Osteoblast (primary cell): ENCODE measurements at regions not wholly inside any gene's neighbourhood (a gene's known extent, or its start where the extent isn't known, plus 50 kb on each side); places are given as distances from the start of the nearest gene placed in this dataset.

ENCODE experiments used
- DNase-seq: peaks from one replicate; pipeline ENCODE4 v3.0.0; 2011; ENCODE audit warnings: low spot score, mixed read lengths; ENCODE audit not compliant: insufficient read length; ENCODE audit errors: missing footprints
- H2AFZ ChIP-seq: 2 replicates; pipeline ENCODE4 v1.6.0; 2011; ENCODE audit warnings: mild to moderate bottlenecking, low read length
- H3K27ac ChIP-seq: 2 replicates; pipeline ENCODE4 v1.5.1; 2011; ENCODE audit warnings: mild to moderate bottlenecking, low read depth, low read length, moderate library complexity
- H3K27me3 ChIP-seq: 2 replicates; pipeline ENCODE4 v1.6.0; 2012; ENCODE audit warnings: mild to moderate bottlenecking, control low read depth, inconsistent platforms, low read length, moderate library complexity; ENCODE audit not compliant: insufficient read depth
- H3K36me3 ChIP-seq: 2 replicates; pipeline ENCODE4 v1.5.1; 2011; ENCODE audit warnings: mild to moderate bottlenecking, low read length, control low read depth, moderate library complexity; ENCODE audit not compliant: insufficient read depth
- H3K4me1 ChIP-seq: 2 replicates; pipeline ENCODE4 v1.5.1; 2011; ENCODE audit warnings: mild to moderate bottlenecking, low read length, control low read depth, moderate library complexity; ENCODE audit not compliant: insufficient read depth
- H3K4me2 ChIP-seq: 2 replicates; pipeline ENCODE4 v1.6.0; 2011; ENCODE audit warnings: mild to moderate bottlenecking, low read length; ENCODE audit not compliant: insufficient read depth
- H3K4me3 ChIP-seq: fragments of 200-600 bp; sonication (generic); 3 replicates; pipeline ENCODE4 v1.5.1; 2012; ENCODE audit warnings: mild to moderate bottlenecking, low read length, inconsistent platforms; ENCODE audit not compliant: insufficient read depth
- H3K79me2 ChIP-seq: 2 replicates; pipeline ENCODE4 v1.6.0; 2012; ENCODE audit warnings: mild to moderate bottlenecking, low read length, control low read depth, inconsistent platforms; ENCODE audit not compliant: insufficient read depth
- H3K9me3 ChIP-seq: 2 replicates; pipeline ENCODE4 v1.5.1; 2011; ENCODE audit warnings: low read depth, low read length, control low read depth
- H4K20me1 ChIP-seq: 2 replicates; pipeline ENCODE4 v1.6.0; 2012; ENCODE audit warnings: mild to moderate bottlenecking, low read length, control low read depth; ENCODE audit not compliant: insufficient read depth
- CTCF ChIP-seq: IDR thresholded peaks from 2 replicates; pipeline ENCODE4 v1.5.1; 2011; ENCODE audit warnings: mild to moderate bottlenecking, low read depth, low read length, moderate library complexity; ENCODE audit errors: extremely low read depth

GRCh38 chr5:145236127-145236526 lies 599.0 kb downstream of the PRELID2 start:
- H3K27me3 ChIP-seq: no peaks in the 10 kb centered on the region
- no peaks in the 10 kb centered on the region for H4K20me1 ChIP-seq
- no peak for DNase-seq
- H2AFZ ChIP-seq: no peak overlapping the region
- no peaks in the 10 kb centered on the region for H3K36me3 ChIP-seq
- H3K4me1 ChIP-seq: peaks cover 9% of the 10 kb centered on the region
- TF ChIP-seq CTCF: no peak
- no peaks in the 10 kb centered on the region for H3K79me2 ChIP-seq
- no peaks in the 10 kb centered on the region for H3K9me3 ChIP-seq
- H3K4me3 ChIP-seq: no peak overlapping the region
- H3K4me2 ChIP-seq: no peak overlapping the region
- H3K27ac ChIP-seq: no peak overlapping the region

GRCh38 chr5:145233461-145233860 lies 601.7 kb downstream of the PRELID2 start:
- DNase-seq: no peak
- Histone ChIP-seq H4K20me1 (no peaks in the 10 kb centered on the region), H3K9me3 (no peaks in the 10 kb centered on the region), H3K79me2 (no peaks in the 10 kb centered on the region), H3K27me3 (no peaks in the 10 kb centered on the region), H2AFZ (no peak overlapping the region), H3K4me1 (peaks cover 9% of the 10 kb centered on the region), H3K27ac (no peak overlapping the region), H3K36me3 (no peaks in the 10 kb centered on the region), H3K4me3 (no peak overlapping the region), H3K4me2 (no peak overlapping the region)
- TF ChIP-seq CTCF: no peak

- TF ChIP-seq CTCF: no peak
- Histone ChIP-seq H3K79me2 (no peaks in the 10 kb centered on the region), H4K20me1 (no peaks in the 10 kb centered on the region)
Observed at GRCh38 chr5:145230781-145231180, 604.4 kb downstream of the PRELID2 start.

GRCh38 chr5:145228564-145228963 lies 606.6 kb downstream of the PRELID2 start:
- H3K27ac ChIP-seq: no peak overlapping the region
- no peak overlapping the region for H3K4me3 ChIP-seq
- no peak for TF ChIP-seq CTCF
- H3K4me1 ChIP-seq: no peaks in the 10 kb centered on the region
- H2AFZ ChIP-seq: no peak overlapping the region
- H3K79me2 ChIP-seq: no peaks in the 10 kb centered on the region
- no peak overlapping the region for H3K4me2 ChIP-seq
- H3K27me3 ChIP-seq: no peaks in the 10 kb centered on the region
- no peaks in the 10 kb centered on the region for H4K20me1 ChIP-seq
- no peak for DNase-seq
- H3K36me3 ChIP-seq: no peaks in the 10 kb centered on the region
- no peaks in the 10 kb centered on the region for H3K9me3 ChIP-seq

More at GRCh38 chr5:145230781-145231180, 604.4 kb downstream of the PRELID2 start:
- Histone ChIP-seq H3K27ac (no peak overlapping the region), H3K27me3 (no peaks in the 10 kb centered on the region), H3K9me3 (no peaks in the 10 kb centered on the region), H3K4me3 (no peak overlapping the region), H3K4me2 (no peak overlapping the region), H3K4me1 (no peaks in the 10 kb centered on the region), H3K36me3 (no peaks in the 10 kb centered on the region), H2AFZ (no peak overlapping the region)
- no peak for DNase-seq
